SK-N-SH treated with all-trans-retinoic acid at 6 μM for 48 hours (cell line): ENCODE measurements at regions not wholly inside any gene's neighbourhood (a gene's known extent, or its start where the extent isn't known, plus 50 kb on each side); places are given as distances from the start of the nearest gene placed in this dataset.

Experiments
- ATAC-seq: fragments of 200-7000 bp; cut with Tn5 transposase; 3 replicates; pipeline ENCODE4 v1.9.1; 2020; ENCODE audit warnings: mild to moderate bottlenecking, moderate library complexity
- ARNTL ChIP-seq: fragments of 450-650 bp; formaldehyde crosslinking; IDR thresholded peaks from 2 replicates; pipeline ENCODE4 v1.5.0; 2020; ENCODE audit warnings: low read depth, mild to moderate bottlenecking, moderate library complexity, borderline replicate concordance
- BACH2 ChIP-seq: fragments of 250-450 bp; sonication (Bioruptor Pico); IDR thresholded peaks from 2 replicates; pipeline ENCODE4 v1.9.0; 2021; ENCODE audit warnings: mild to moderate bottlenecking, borderline replicate concordance
- CREB5 ChIP-seq: fragments of 250-450 bp; sonication (Bioruptor Pico); IDR thresholded peaks from 2 replicates; pipeline ENCODE4 v1.5.1; 2020; ENCODE audit warnings: low read depth, mild to moderate bottlenecking, moderate library complexity
- CSDC2 ChIP-seq: fragments of 250-450 bp; sonication (Bioruptor Pico); IDR thresholded peaks from 2 replicates; pipeline ENCODE4 v1.5.0; 2020; ENCODE audit warnings: mild to moderate bottlenecking, moderate library complexity
- CSRNP3 ChIP-seq: fragments of 250-450 bp; sonication (Bioruptor Pico); IDR thresholded peaks from 2 replicates; pipeline ENCODE4 v1.5.1; 2021; ENCODE audit warnings: mild to moderate bottlenecking, moderate library complexity
- ESRRG ChIP-seq: fragments of 250-450 bp; sonication (Bioruptor Pico); IDR thresholded peaks from 2 replicates; pipeline ENCODE4 v1.6.1; 2021; ENCODE audit warnings: mild to moderate bottlenecking
- GLIS3 ChIP-seq: fragments of 250-450 bp; sonication (Bioruptor Pico); IDR thresholded peaks from 2 replicates; pipeline ENCODE4 v1.5.0; 2020; ENCODE audit warnings: mild to moderate bottlenecking, moderate library complexity
- ISL1 ChIP-seq: fragments of 250-450 bp; sonication (Bioruptor Pico); IDR thresholded peaks from 2 replicates; pipeline ENCODE4 v2.1.2; 2022; ENCODE audit warnings: mild to moderate bottlenecking, moderate library complexity
- OSR1 ChIP-seq: fragments of 250-450 bp; sonication (Bioruptor Pico); IDR thresholded peaks from 2 replicates; pipeline ENCODE4 v1.8.0; 2022; ENCODE audit warnings: moderate library complexity, mild to moderate bottlenecking, inconsistent platforms
- PATZ1 ChIP-seq: fragments of 250-450 bp; sonication (Bioruptor Pico); IDR thresholded peaks from 2 replicates; pipeline ENCODE4 v1.8.0; 2020; ENCODE audit warnings: mild to moderate bottlenecking, moderate library complexity, borderline replicate concordance
- POU6F1 ChIP-seq: fragments of 250-450 bp; sonication (Bioruptor Pico); IDR thresholded peaks from 2 replicates; pipeline ENCODE4 v1.8.0; 2021; ENCODE audit warnings: low read depth, mild to moderate bottlenecking, moderate library complexity, borderline replicate concordance
- PPARA ChIP-seq: fragments of 250-450 bp; sonication (Bioruptor Pico); IDR thresholded peaks from 2 replicates; pipeline ENCODE4 v1.5.0; 2020; ENCODE audit warnings: mild to moderate bottlenecking, borderline replicate concordance
- RARB ChIP-seq: fragments of 250-450 bp; sonication (Bioruptor Pico); IDR thresholded peaks from 2 replicates; pipeline ENCODE4 v1.8.0; 2021; ENCODE audit warnings: mild to moderate bottlenecking, moderate library complexity
- SNAI2 ChIP-seq: fragments of 250-450 bp; sonication (Bioruptor Pico); IDR thresholded peaks from 2 replicates; pipeline ENCODE4 v1.5.0; 2020; ENCODE audit warnings: mild to moderate bottlenecking, moderate library complexity
- TCF4 ChIP-seq: fragments of 250-450 bp; sonication (Bioruptor Pico); IDR thresholded peaks from 2 replicates; pipeline ENCODE4 v1.8.0; 2021; ENCODE audit warnings: mild to moderate bottlenecking, moderate library complexity, borderline replicate concordance
- TOX ChIP-seq: fragments of 250-450 bp; sonication (Bioruptor Pico); IDR thresholded peaks from 2 replicates; pipeline ENCODE4 v1.8.0; 2021; ENCODE audit warnings: mild to moderate bottlenecking, moderate library complexity, borderline replicate concordance
- TSHZ2 ChIP-seq: fragments of 250-450 bp; sonication (Bioruptor Pico); IDR thresholded peaks from 2 replicates; pipeline ENCODE4 v1.5.0; 2020; ENCODE audit warnings: mild to moderate bottlenecking, moderate library complexity
- ZC3H10 ChIP-seq: fragments of 250-450 bp; sonication (Bioruptor Pico); IDR thresholded peaks from 2 replicates; pipeline ENCODE4 v1.5.1; 2021; ENCODE audit warnings: mild to moderate bottlenecking, moderate library complexity
- ZFP3 ChIP-seq: fragments of 250-450 bp; sonication (Bioruptor Pico); IDR thresholded peaks from 2 replicates; pipeline ENCODE4 v1.5.0; 2020; ENCODE audit warnings: mild to moderate bottlenecking, moderate library complexity
- ZFP30 ChIP-seq: fragments of 450-650 bp; formaldehyde crosslinking; IDR thresholded peaks from 2 replicates; pipeline ENCODE4 v1.5.0; 2022; ENCODE audit warnings: mild to moderate bottlenecking, moderate library complexity
- ZNF565 ChIP-seq: fragments of 450-650 bp; formaldehyde crosslinking; conservative IDR thresholded peaks from 2 replicates; pipeline ENCODE4 v1.5.0; 2020; ENCODE audit warnings: low read depth, mild to moderate bottlenecking, moderate library complexity
- ZNF70 ChIP-seq: fragments of 450-650 bp; formaldehyde crosslinking; IDR thresholded peaks from 2 replicates; pipeline ENCODE4 v1.5.0; 2020; ENCODE audit warnings: mild to moderate bottlenecking, moderate library complexity
- ZNF8 ChIP-seq: fragments of 450-650 bp; formaldehyde crosslinking; IDR thresholded peaks from 2 replicates; pipeline ENCODE4 v1.5.0; 2020; ENCODE audit warnings: mild to moderate bottlenecking, moderate library complexity

GRCh38 chr3:95459706-95460105, 1354.7 kb upstream of the EPHA6 start:
- no peak for ATAC-seq
- TF ChIP-seq ZFP3 (no peak), ESRRG (CRISPR knock-in tag) (no peak), ARNTL (CRISPR knock-in tag) (no peak)
- TF ChIP-seq, all 23 proteins: peak for 0

GRCh38 chr3:95460274-95460673, 1354.1 kb upstream of the EPHA6 start:
- ATAC-seq, result no peak
- TF ChIP-seq TCF4 (CRISPR knock-in tag) (peak; percentile 18; the same call in 1 of the 2 replicates), TOX (CRISPR knock-in tag) (no peak), ISL1 (peak; percentile 25; the same call in 1 of the 2 replicates), PPARA (no peak)

GRCh38 chr3:95462161-95462560, 1352.2 kb upstream of the EPHA6 start:
- no peak for ATAC-seq
- no peak for TF ChIP-seq ZNF565 (CRISPR knock-in tag)
- TF ChIP-seq BACH2, result no peak
- no peak for TF ChIP-seq PPARA
- TF ChIP-seq ZNF8, result no peak

- TF ChIP-seq ZFP30 (CRISPR knock-in tag) (no peak), OSR1 (CRISPR knock-in tag) (no peak), ESRRG (CRISPR knock-in tag) (no peak), SNAI2 (no peak), PATZ1 (CRISPR knock-in tag) (no peak), ZNF565 (CRISPR knock-in tag) (no peak), RARB (CRISPR knock-in tag) (no peak), ZC3H10 (CRISPR knock-in tag) (no peak), ARNTL (CRISPR knock-in tag) (no peak), PPARA (no peak), ZNF8 (no peak), POU6F1 (CRISPR knock-in tag) (no peak), GLIS3 (CRISPR knock-in tag) (no peak), TSHZ2 (CRISPR knock-in tag) (no peak), CSRNP3 (CRISPR knock-in tag) (no peak)
- no peak for ATAC-seq
Observed at GRCh38 chr3:95464346-95464745, 1350.0 kb upstream of the EPHA6 start.

GRCh38 chr3:95468331-95468730, 1346.1 kb upstream of the EPHA6 start:
- TF ChIP-seq ESRRG (CRISPR knock-in tag) (no peak), GLIS3 (CRISPR knock-in tag) (no peak), SNAI2 (no peak), ZNF8 (no peak), CSDC2 (CRISPR knock-in tag) (no peak), ZFP30 (CRISPR knock-in tag) (no peak), RARB (CRISPR knock-in tag) (no peak), ZC3H10 (CRISPR knock-in tag) (no peak), PATZ1 (CRISPR knock-in tag) (no peak), ARNTL (CRISPR knock-in tag) (no peak), BACH2 (no peak), TCF4 (CRISPR knock-in tag) (no peak), ZFP3 (no peak), ZNF70 (no peak), CREB5 (CRISPR knock-in tag) (no peak), PPARA (no peak), OSR1 (CRISPR knock-in tag) (no peak), ISL1 (no peak)
- TF ChIP-seq, all 23 proteins: peak for 0
- ATAC-seq, result no peak
